HG03103 (cell line): ENCODE measurements at regions not wholly inside any gene's neighbourhood (a gene's known extent, or its start where the extent isn't known, plus 50 kb on each side); places are given as distances from the start of the nearest gene placed in this dataset.

Source experiments
- ATAC-seq: cut with Tn5 transposase; IDR thresholded peaks from one replicate; pipeline ENCODE4 v1.9.1; 2021; ENCODE audit warnings: low read depth; ENCODE audit not compliant: unreplicated experiment

GRCh38 chr7:110168010-110168409, 922.9 kb upstream of the LRRN3 start:
- no peak for ATAC-seq

GRCh38 chr7:110170841-110171240, 920.1 kb upstream of the LRRN3 start:
- no peak for ATAC-seq

- ATAC-seq, result no peak
These were observed 913.5 kb upstream of the LRRN3 start for GRCh38 chr7:110177463-110177862.

GRCh38 chr7:110179037-110179436, 911.9 kb upstream of the LRRN3 start:
- ATAC-seq, result no peak

GRCh38 chr7:110181768-110182167, 909.2 kb upstream of the LRRN3 start:
- no peak for ATAC-seq

- ATAC-seq, result no peak
These were observed 904.6 kb upstream of the LRRN3 start for GRCh38 chr7:110186334-110186733.

GRCh38 chr7:110187877-110188554, 902.9 kb upstream of the LRRN3 start:
- ATAC-seq, result no peak

GRCh38 chr7:110204527-110204926, 886.4 kb upstream of the LRRN3 start:
- no peak for ATAC-seq

GRCh38 chr7:110205899-110206298, 885.0 kb upstream of the LRRN3 start:
- ATAC-seq, result no peak

- ATAC-seq, result no peak
These were observed 881.0 kb upstream of the LRRN3 start for GRCh38 chr7:110209884-110210283.

- ATAC-seq, result no peak
These were observed 879.9 kb upstream of the LRRN3 start for GRCh38 chr7:110210941-110211608.

GRCh38 chr7:110224643-110225042, 866.3 kb upstream of the LRRN3 start:
- ATAC-seq, result no peak

- no peak for ATAC-seq
These were observed 844.8 kb upstream of the LRRN3 start for GRCh38 chr7:110246118-110246517.

- ATAC-seq, result no peak
These were observed 837.8 kb upstream of the LRRN3 start for GRCh38 chr7:110253093-110253492.

GRCh38 chr7:110257673-110258072, 833.3 kb upstream of the LRRN3 start:
- no peak for ATAC-seq

GRCh38 chr7:110262251-110262650, 828.7 kb upstream of the LRRN3 start:
- ATAC-seq, result no peak

- ATAC-seq, result no peak
These were observed 826.6 kb upstream of the LRRN3 start for GRCh38 chr7:110264288-110264687.

- no peak for ATAC-seq
These were observed 809.6 kb upstream of the LRRN3 start for GRCh38 chr7:110281362-110281761.

GRCh38 chr7:110283056-110283455, 807.9 kb upstream of the LRRN3 start:
- no peak for ATAC-seq

GRCh38 chr7:110291430-110291829, 799.5 kb upstream of the LRRN3 start:
- ATAC-seq, result no peak

GRCh38 chr7:110296321-110296720, 794.6 kb upstream of the LRRN3 start:
- no peak for ATAC-seq

GRCh38 chr7:110307776-110308175, 783.2 kb upstream of the LRRN3 start:
- ATAC-seq, result no peak
